SU-DHL-6 (cell line): ENCODE measurements at regions not wholly inside any gene's neighbourhood (a gene's known extent, or its start where the extent isn't known, plus 50 kb on each side); places are given as distances from the start of the nearest gene placed in this dataset.
"Not testable (repeated sequence)": the region's sequence is repeated elsewhere in the genome, so short reads cannot be mapped to it uniquely, and the experiment has no call there.

ENCODE experiments used
- H2AFZ ChIP-seq: fragments of 200-600 bp; sonication (generic); 2 replicates; pipeline ENCODE4 v1.6.1; 2014; ENCODE audit warnings: low read depth, mild to moderate bottlenecking, moderate library complexity, mixed read lengths, antibody characterized with exemption, low read length; ENCODE audit not compliant: severe bottlenecking
- H3F3A ChIP-seq: fragments of 200-600 bp; shearing (Covaris generic); 2 replicates; pipeline ENCODE4 v1.6.0; 2016; ENCODE audit warnings: antibody characterized with exemption, mild to moderate bottlenecking; ENCODE audit not compliant: insufficient read depth
- H3K27ac ChIP-seq: fragments of 200-600 bp; sonication (generic); 2 replicates; pipeline ENCODE4 v1.5.1; 2016; ENCODE audit warnings: low read depth, mild to moderate bottlenecking, low read length, moderate library complexity, mixed read lengths
- H3K27me3 ChIP-seq: fragments of 200-600 bp; sonication (generic), shearing (Covaris generic); 2 replicates; pipeline ENCODE4 v1.6.0; 2014; ENCODE audit warnings: mild to moderate bottlenecking, low read length
- H3K36me3 ChIP-seq: fragments of 200-600 bp; sonication (generic); 2 replicates; pipeline ENCODE4 v1.6.1; 2014; ENCODE audit warnings: mild to moderate bottlenecking, low read length, mixed read lengths
- H3K4me2 ChIP-seq: fragments of 300-600, 200-600 bp; shearing (Covaris generic), sonication (generic); 2 replicates; pipeline ENCODE4 v1.6.0; 2014; ENCODE audit warnings: low read length, low read depth, mild to moderate bottlenecking; ENCODE audit not compliant: poor library complexity, severe bottlenecking
- H3K4me3 ChIP-seq: fragments of 200-600 bp; sonication (generic); 2 replicates; pipeline ENCODE4 v1.5.1; 2014; ENCODE audit warnings: antibody characterized with exemption, low read length, mild to moderate bottlenecking, mixed read lengths; ENCODE audit not compliant: insufficient read depth, poor library complexity, severe bottlenecking
- H3K79me2 ChIP-seq: fragments of 200-600 bp; sonication (generic); 2 replicates; pipeline ENCODE4 v1.6.1; 2014; ENCODE audit warnings: mild to moderate bottlenecking, low read length, moderate library complexity; ENCODE audit not compliant: insufficient read depth
- H3K9ac ChIP-seq: fragments of 200-600 bp; sonication (generic); 2 replicates; pipeline ENCODE4 v1.7.0; 2014; ENCODE audit warnings: mild to moderate bottlenecking, low read length
- H3K9me2 ChIP-seq: fragments of 200-600 bp; sonication (generic); replicated peaks from 2 replicates; pipeline ENCODE4 v1.6.1; 2014; ENCODE audit warnings: low read length; ENCODE audit not compliant: insufficient read depth
- H3K9me3 ChIP-seq: fragments of 200-600 bp; sonication (generic); 2 replicates; pipeline ENCODE4 v1.6.1; 2014; ENCODE audit warnings: low read length, mixed read lengths; ENCODE audit not compliant: insufficient read depth
- H4K20me1 ChIP-seq: fragments of 200-600 bp; sonication (generic); 2 replicates; pipeline ENCODE4 v1.6.1; 2014; ENCODE audit warnings: low read depth, mild to moderate bottlenecking, antibody characterized with exemption, low read length, moderate library complexity, mixed read lengths
- EZH2phosphoT487 ChIP-seq: fragments of 200-600 bp; sonication (generic), shearing (Covaris generic); conservative IDR thresholded peaks from 2 replicates; pipeline ENCODE4 v1.6.1; 2018; ENCODE audit warnings: mild to moderate bottlenecking, antibody characterized with exemption, low read length, moderate library complexity, mixed read lengths
- TF ChIP-seq, protein P1 (sequence below): fragments of 200-600 bp; sonication (generic); IDR thresholded peaks from one replicate; pipeline ENCODE4 v1.5.1; 2017; ENCODE audit warnings: antibody characterized with exemption, mild to moderate bottlenecking, low read length, moderate library complexity; ENCODE audit not compliant: insufficient read depth, poor library complexity, severe bottlenecking

GRCh38 chr10:120208488-120208887 lies 248.5 kb upstream of the PLPP4 start:
- Histone ChIP-seq H3K9ac (no peak overlapping the region), H3K4me3 (no peak overlapping the region), H3K4me2 (no peak overlapping the region), H3K79me2 (no peaks in the 10 kb centered on the region), H3K27ac (no peak overlapping the region), H3K27me3 (no peaks in the 10 kb centered on the region), H2AFZ (no peak overlapping the region), H3K36me3 (no peaks in the 10 kb centered on the region), H4K20me1 (no peaks in the 10 kb centered on the region), H3K9me2 (no peaks in the 10 kb centered on the region), H3K9me3 (no peaks in the 10 kb centered on the region), H3F3A (no peaks in the 10 kb centered on the region)
- TF ChIP-seq, protein P1, sequence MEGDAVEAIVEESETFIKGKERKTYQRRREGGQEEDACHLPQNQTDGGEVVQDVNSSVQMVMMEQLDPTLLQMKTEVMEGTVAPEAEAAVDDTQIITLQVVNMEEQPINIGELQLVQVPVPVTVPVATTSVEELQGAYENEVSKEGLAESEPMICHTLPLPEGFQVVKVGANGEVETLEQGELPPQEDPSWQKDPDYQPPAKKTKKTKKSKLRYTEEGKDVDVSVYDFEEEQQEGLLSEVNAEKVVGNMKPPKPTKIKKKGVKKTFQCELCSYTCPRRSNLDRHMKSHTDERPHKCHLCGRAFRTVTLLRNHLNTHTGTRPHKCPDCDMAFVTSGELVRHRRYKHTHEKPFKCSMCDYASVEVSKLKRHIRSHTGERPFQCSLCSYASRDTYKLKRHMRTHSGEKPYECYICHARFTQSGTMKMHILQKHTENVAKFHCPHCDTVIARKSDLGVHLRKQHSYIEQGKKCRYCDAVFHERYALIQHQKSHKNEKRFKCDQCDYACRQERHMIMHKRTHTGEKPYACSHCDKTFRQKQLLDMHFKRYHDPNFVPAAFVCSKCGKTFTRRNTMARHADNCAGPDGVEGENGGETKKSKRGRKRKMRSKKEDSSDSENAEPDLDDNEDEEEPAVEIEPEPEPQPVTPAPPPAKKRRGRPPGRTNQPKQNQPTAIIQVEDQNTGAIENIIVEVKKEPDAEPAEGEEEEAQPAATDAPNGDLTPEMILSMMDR: no peak
- TF ChIP-seq EZH2phosphoT487: no peak

DNA sequence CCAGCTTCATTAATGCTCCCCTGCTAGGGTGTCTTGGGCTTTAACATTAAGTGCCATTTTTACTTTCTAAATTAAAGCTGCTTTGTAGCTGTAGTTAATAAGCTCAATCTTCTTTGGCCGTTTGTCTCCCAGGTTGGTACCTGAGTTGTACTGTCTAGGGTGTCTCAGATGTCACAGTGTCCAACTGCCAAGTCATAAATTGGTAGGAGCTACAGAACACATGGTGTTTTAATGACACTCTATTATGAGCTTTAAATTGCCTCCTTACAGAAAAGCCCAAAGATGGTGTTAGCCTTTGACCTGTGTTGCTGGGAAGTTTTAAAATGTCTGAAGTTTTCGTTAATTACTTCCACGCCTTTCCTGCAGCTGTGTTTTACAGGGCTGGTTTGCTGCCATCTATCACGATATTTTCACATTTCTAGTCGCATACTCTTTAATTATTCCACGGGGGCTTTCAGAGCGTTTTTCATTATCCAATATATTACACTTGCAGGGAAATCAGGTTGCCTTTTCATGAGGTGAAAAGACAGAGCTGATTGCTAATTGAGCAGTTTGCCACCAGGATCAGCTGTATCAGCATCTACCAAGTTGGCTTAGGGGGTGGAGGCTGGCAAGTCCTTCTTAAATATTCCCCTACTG lies 247.8 kb upstream of the PLPP4 start:
- TF ChIP-seq EZH2phosphoT487: no peak
- TF ChIP-seq, protein P1: no peak

GRCh38 chr10:120212275-120212674 lies 244.8 kb upstream of the PLPP4 start:
- no peak overlapping the region for H3K4me2 ChIP-seq
- no peak overlapping the region for H3K27ac ChIP-seq
- H3K79me2 ChIP-seq: no peaks in the 10 kb centered on the region
- TF ChIP-seq, protein P1: no peak
- no peak for TF ChIP-seq EZH2phosphoT487
- H2AFZ ChIP-seq: no peak overlapping the region
- H3K4me3 ChIP-seq: no peak overlapping the region
- H3K9me3 ChIP-seq: no peaks in the 10 kb centered on the region
- no peaks in the 10 kb centered on the region for H4K20me1 ChIP-seq
- no peaks in the 10 kb centered on the region for H3K27me3 ChIP-seq
- no peaks in the 10 kb centered on the region for H3K36me3 ChIP-seq
- H3K9me2 ChIP-seq: no peaks in the 10 kb centered on the region
- no peak overlapping the region for H3K9ac ChIP-seq
- H3F3A ChIP-seq: no peaks in the 10 kb centered on the region

More for the DNA sequence above, 247.8 kb upstream of the PLPP4 start:
- no peak overlapping the region for H3K27ac ChIP-seq
- H4K20me1 ChIP-seq: no peaks in the 10 kb centered on the region
- no peaks in the 10 kb centered on the region for H3K79me2 ChIP-seq
- no peaks in the 10 kb centered on the region for H3K9me2 ChIP-seq
- H3K27me3 ChIP-seq: no peaks in the 10 kb centered on the region
- no peak overlapping the region for H3K4me3 ChIP-seq
- H3K9ac ChIP-seq: no peak overlapping the region
- no peaks in the 10 kb centered on the region for H3K36me3 ChIP-seq
- no peaks in the 10 kb centered on the region for H3F3A ChIP-seq
- H3K9me3 ChIP-seq: no peaks in the 10 kb centered on the region
- H2AFZ ChIP-seq: no peak overlapping the region
- no peak overlapping the region for H3K4me2 ChIP-seq

- H3F3A ChIP-seq, H3K4me3 ChIP-seq, H3K27ac ChIP-seq, H3K36me3 ChIP-seq, H3K4me2 ChIP-seq, H3K27me3 ChIP-seq, H4K20me1 ChIP-seq, H2AFZ ChIP-seq, H3K9me2 ChIP-seq, H3K79me2 ChIP-seq, H3K9me3 ChIP-seq, H3K9ac ChIP-seq: not testable (repeated sequence)
Observed at GRCh38 chr10:120213283-120213682, 243.7 kb upstream of the PLPP4 start.
